GM12878 (cell line): ENCODE measurements at regions not wholly inside any gene's neighbourhood (a gene's known extent, or its start where the extent isn't known, plus 50 kb on each side); places are given as distances from the start of the nearest gene placed in this dataset.

Experiments
- CREB1 ChIP-seq: IDR thresholded peaks from 2 replicates; pipeline ENCODE4 v1.6.1; 2012; ENCODE audit warnings: low read depth, mild to moderate bottlenecking, inconsistent platforms
- CTCF ChIP-seq, 3 experiments: IDR thresholded peaks in 2 of 3; conservative IDR thresholded peaks in 1 of 3; 2 replicates each; pipeline ENCODE4 v1.5.1; 2011; ENCODE audit warnings: low read depth in 3 of 3, low read length in 3 of 3, mild to moderate bottlenecking in 3 of 3, control low read depth in 2 of 3, moderate library complexity in 2 of 3, inconsistent platforms in 1 of 3, mixed read lengths in 1 of 3; ENCODE audit not compliant: control insufficient read depth in 2 of 3, insufficient read depth in 1 of 3; ENCODE audit errors: extremely low read depth in 1 of 3
- ELK1 ChIP-seq: IDR thresholded peaks from 2 replicates; pipeline ENCODE4 v1.6.1; 2012; ENCODE audit warnings: low read depth, low read length, improper control_type of control experiment
- FOXK2 ChIP-seq: fragments of 450-650 bp; IDR thresholded peaks from 2 replicates; pipeline ENCODE4 v1.6.1; 2017; ENCODE audit warnings: mild to moderate bottlenecking, moderate library complexity
- NFXL1 ChIP-seq: fragments of 450-650 bp; IDR thresholded peaks from 2 replicates; pipeline ENCODE4 v1.6.1; 2017; ENCODE audit warnings: antibody characterized with exemption, mild to moderate bottlenecking, borderline replicate concordance
- RB1 ChIP-seq: fragments of 450-650 bp; formaldehyde crosslinking; IDR thresholded peaks from 2 replicates; pipeline ENCODE4 v1.6.1; 2017; ENCODE audit warnings: mild to moderate bottlenecking, borderline replicate concordance

- TF ChIP-seq CTCF (IDR thresholded peaks at IDR 0.05 in 2 of 3, conservative IDR thresholded peaks at IDR 0.05 in 1 of 3; ENCODE audit: control insufficient read depth in 2 of 3, extremely low read depth in 1 of 3, insufficient read depth in 1 of 3, low read depth in 3 of 3, low read length in 3 of 3) (no peak), FOXK2 (no peak), RB1 (no peak), CREB1 (no peak), ELK1 (no peak), NFXL1 (no peak)
Measured at GRCh38 chr7:153504288-153505075, 547.7 kb upstream of the DPP6 start.
